ENCODE measurements at regions not wholly inside any gene's neighbourhood (a gene's known extent, or its start where the extent isn't known, plus 50 kb on each side); places are given as distances from the start of the nearest gene placed in this dataset.

- DNase-seq: no peak
Observed at GRCh38 chr6:105786449-105786848, 299.7 kb upstream of the PRDM1 start.

GRCh38 chr6:105785066-105785811, 300.9 kb upstream of the PRDM1 start:
- no peak for DNase-seq

GRCh38 chr6:105784179-105784578, 302.0 kb upstream of the PRDM1 start:
- DNase-seq: no peak

GRCh38 chr6:105783333-105783935, 302.7 kb upstream of the PRDM1 start:
- no peak for DNase-seq

- DNase-seq: no peak
Observed at GRCh38 chr6:105781915-105782314, 304.2 kb upstream of the PRDM1 start.

- no peak for DNase-seq
Observed at GRCh38 chr6:105781248-105781647, 304.9 kb upstream of the PRDM1 start.

- DNase-seq: no peak
Observed at GRCh38 chr6:105780146-105780860, 305.8 kb upstream of the PRDM1 start.

GRCh38 chr6:105779110-105779509, 307.0 kb upstream of the PRDM1 start:
- no peak for DNase-seq

- DNase-seq: no peak
Observed at GRCh38 chr6:105775095-105775494, 311.0 kb upstream of the PRDM1 start.

- no peak for DNase-seq
Observed at GRCh38 chr6:105774247-105774646, 311.9 kb upstream of the PRDM1 start.

- no peak for DNase-seq
Observed at GRCh38 chr6:105771313-105771970, 314.7 kb upstream of the PRDM1 start.

GRCh38 chr6:105769987-105770386, 316.1 kb upstream of the PRDM1 start:
- no peak for DNase-seq

- no peak for DNase-seq
Observed at GRCh38 chr6:105769197-105769596, 316.9 kb upstream of the PRDM1 start.

- DNase-seq: no peak
Observed at GRCh38 chr6:105767541-105767940, 318.6 kb upstream of the PRDM1 start.

- no peak for DNase-seq
Observed at GRCh38 chr6:105765239-105765638, 320.9 kb upstream of the PRDM1 start.

GRCh38 chr6:105764315-105764714, 321.8 kb upstream of the PRDM1 start:
- no peak for DNase-seq

- DNase-seq: no peak
Observed at GRCh38 chr6:105763866-105764265, 322.3 kb upstream of the PRDM1 start.

GRCh38 chr6:105760746-105761145, 325.4 kb upstream of the PRDM1 start:
- no peak for DNase-seq

- DNase-seq: no peak
Observed at GRCh38 chr6:105759946-105760345, 326.2 kb upstream of the PRDM1 start.

GRCh38 chr6:105759015-105759414, 327.1 kb upstream of the PRDM1 start:
- DNase-seq: no peak

- no peak for DNase-seq
Observed at GRCh38 chr6:105757512-105758200, 328.5 kb upstream of the PRDM1 start.

- no peak for DNase-seq
Observed at GRCh38 chr6:105755885-105756284, 330.3 kb upstream of the PRDM1 start.

- no peak for DNase-seq
Observed at GRCh38 chr6:105753620-105754211, 332.4 kb upstream of the PRDM1 start.

Measured in NCI-H187 (cell line).